Fibroblast of pulmonary artery (primary cell): ENCODE measurements at regions not wholly inside any gene's neighbourhood (a gene's known extent, or its start where the extent isn't known, plus 50 kb on each side); places are given as distances from the start of the nearest gene placed in this dataset.
A peak's percentile ranks its signal among the peaks of the same experiment; 100 is the strongest.
"Not testable (repeated sequence)": the region's sequence is repeated elsewhere in the genome, so short reads cannot be mapped to it uniquely, and the experiment has no call there.

Source experiments
- DNase-seq: peaks from one replicate; pipeline ENCODE4 v3.0.0-alpha.2; 2010; ENCODE audit warnings: low read depth
- H3K4me3 ChIP-seq: replicated peaks from 2 replicates; pipeline ENCODE4 v1.5.1; 2011; ENCODE audit warnings: low read depth, mild to moderate bottlenecking, control low read depth, low read length, moderate library complexity
- CTCF ChIP-seq: IDR thresholded peaks from 2 replicates; pipeline ENCODE4 v1.5.1; 2011; ENCODE audit warnings: mild to moderate bottlenecking, control low read depth, low read length, inconsistent platforms; ENCODE audit errors: missing control alignments

GRCh38 chr2:198630384-198630783 lies 826.0 kb downstream of the PLCL1 start:
- DNase-seq = no peak
- H3K4me3 ChIP-seq = no peak overlapping the region
- TF ChIP-seq CTCF = no peak

- no peak for TF ChIP-seq CTCF
- H3K4me3 ChIP-seq = no peak overlapping the region
- DNase-seq = no peak
Measured at GRCh38 chr2:198628596-198628995, 824.2 kb downstream of the PLCL1 start.

- no peak overlapping the region for H3K4me3 ChIP-seq
- no peak for TF ChIP-seq CTCF
- DNase-seq = no peak
Measured at GRCh38 chr2:198622986-198623730, 818.8 kb downstream of the PLCL1 start.

- no peak overlapping the region for H3K4me3 ChIP-seq
- peak; percentile 0 for DNase-seq
Measured at GRCh38 chr2:198615972-198616371, 811.6 kb downstream of the PLCL1 start.

GRCh38 chr2:198611201-198611600 lies 806.8 kb downstream of the PLCL1 start:
- TF ChIP-seq CTCF = no peak
- no peak for DNase-seq
- no peak overlapping the region for H3K4me3 ChIP-seq

More at GRCh38 chr2:198615972-198616371, 811.6 kb downstream of the PLCL1 start:
- TF ChIP-seq CTCF = no peak

- no peak for DNase-seq
- H3K4me3 ChIP-seq = no peak overlapping the region
- no peak for TF ChIP-seq CTCF
Measured at GRCh38 chr2:198604599-198604998, 800.2 kb downstream of the PLCL1 start.

GRCh38 chr2:198602986-198603385 lies 798.6 kb downstream of the PLCL1 start:
- not testable (repeated sequence) for DNase-seq, H3K4me3 ChIP-seq
